GM12875 (cell line): ENCODE measurements at regions not wholly inside any gene's neighbourhood (a gene's known extent, or its start where the extent isn't known, plus 50 kb on each side); places are given as distances from the start of the nearest gene placed in this dataset.
"Not testable (repeated sequence)": the region's sequence is repeated elsewhere in the genome, so short reads cannot be mapped to it uniquely, and the experiment has no call there.

Source experiments
- H3K4me3 ChIP-seq: one replicate; pipeline ENCODE4 v1.5.1; 2011; ENCODE audit warnings: low read depth, low read length, control low read depth
- CTCF ChIP-seq: IDR thresholded peaks from 2 replicates; pipeline ENCODE4 v1.5.1; 2011; ENCODE audit warnings: low read depth, mild to moderate bottlenecking, control low read depth, inconsistent platforms, low read length, moderate library complexity, borderline replicate concordance; ENCODE audit not compliant: insufficient read depth

DNA sequence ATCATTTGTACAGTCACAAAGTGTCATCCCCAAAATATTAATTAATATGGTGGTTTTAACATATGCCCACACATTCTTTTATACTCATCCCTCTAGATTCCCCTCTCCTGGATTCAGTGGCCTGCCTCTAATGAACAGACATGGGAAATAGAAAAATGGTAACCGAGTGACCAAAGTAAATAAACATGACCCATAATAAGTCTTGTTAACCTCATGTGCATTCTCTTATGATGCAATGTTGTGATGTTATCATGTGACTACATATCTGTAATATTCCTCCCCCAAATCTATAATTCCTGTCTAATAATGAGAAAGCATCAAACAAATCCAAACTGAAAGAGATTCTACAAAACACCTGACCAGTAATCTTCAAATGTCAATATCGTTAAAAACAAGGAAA, 164.5 kb upstream of the PRSS1 start:
- H3K4me3 ChIP-seq, result no peak overlapping the region
- no peak for TF ChIP-seq CTCF

DNA sequence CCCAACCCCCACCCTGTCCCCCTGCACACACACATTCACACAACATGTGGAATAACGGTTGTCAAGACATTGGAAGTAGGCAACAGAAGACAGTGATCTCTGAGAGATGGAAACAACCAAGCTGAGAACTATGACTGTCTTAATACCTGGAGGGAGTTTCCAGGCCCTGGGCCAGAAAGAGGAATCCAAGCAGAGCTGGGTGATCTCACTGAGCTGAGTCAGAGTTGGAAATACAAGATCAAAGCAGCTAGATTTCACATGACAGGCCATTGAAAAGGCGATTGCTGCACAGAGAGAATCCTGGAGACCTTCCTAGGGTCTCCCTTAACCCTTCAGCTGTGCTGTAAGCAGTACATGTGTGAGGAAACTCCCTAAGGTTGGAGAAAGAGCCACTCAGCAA, 165.8 kb upstream of the PRSS1 start:
- no peak overlapping the region for H3K4me3 ChIP-seq
- TF ChIP-seq CTCF, result no peak

DNA sequence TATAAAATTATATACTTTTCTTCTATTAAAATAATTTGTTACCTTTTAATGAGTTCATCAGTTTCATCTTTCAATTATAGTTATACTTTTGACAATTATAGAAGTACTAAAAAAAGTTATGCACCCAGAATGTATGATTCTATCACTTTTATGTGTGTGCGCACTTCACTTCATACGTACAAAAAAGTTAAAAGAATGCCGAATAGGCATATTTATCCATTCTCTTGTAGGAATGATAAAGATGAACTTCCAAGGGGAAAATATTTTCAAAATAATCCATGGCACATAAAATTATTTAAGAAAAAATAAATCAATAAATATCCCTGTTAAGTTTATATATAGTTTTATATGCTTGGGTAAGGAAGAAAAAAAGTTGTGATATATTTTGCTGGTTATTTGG, 166.9 kb upstream of the PRSS1 start:
- TF ChIP-seq CTCF, result no peak
- no peak overlapping the region for H3K4me3 ChIP-seq

DNA sequence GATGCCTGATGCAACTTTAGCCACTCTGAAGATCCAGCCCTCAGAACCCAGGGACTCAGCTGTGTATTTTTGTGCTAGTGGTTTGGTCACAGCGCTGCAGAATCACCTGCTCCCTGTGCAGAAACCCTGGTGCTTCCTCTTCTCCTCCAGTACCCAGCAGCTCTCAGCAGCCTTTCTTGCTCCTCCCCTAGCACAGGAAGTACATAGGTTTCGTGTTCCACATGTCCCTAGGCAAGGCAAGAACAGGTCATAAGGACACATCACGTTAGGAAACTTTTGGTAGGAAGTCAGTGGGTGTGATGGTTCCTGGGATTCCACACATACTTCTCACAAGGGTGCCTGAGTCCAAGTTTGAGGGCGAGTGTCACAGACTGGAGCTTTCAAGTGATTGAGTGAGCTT, 167.9 kb upstream of the PRSS1 start:
- no peak for TF ChIP-seq CTCF
- no peak overlapping the region for H3K4me3 ChIP-seq

- TF ChIP-seq CTCF, result no peak
- H3K4me3 ChIP-seq, result no peak overlapping the region
These were observed 169.3 kb upstream of the PRSS1 start for GRCh38 chr7:142579946-142580345.

DNA sequence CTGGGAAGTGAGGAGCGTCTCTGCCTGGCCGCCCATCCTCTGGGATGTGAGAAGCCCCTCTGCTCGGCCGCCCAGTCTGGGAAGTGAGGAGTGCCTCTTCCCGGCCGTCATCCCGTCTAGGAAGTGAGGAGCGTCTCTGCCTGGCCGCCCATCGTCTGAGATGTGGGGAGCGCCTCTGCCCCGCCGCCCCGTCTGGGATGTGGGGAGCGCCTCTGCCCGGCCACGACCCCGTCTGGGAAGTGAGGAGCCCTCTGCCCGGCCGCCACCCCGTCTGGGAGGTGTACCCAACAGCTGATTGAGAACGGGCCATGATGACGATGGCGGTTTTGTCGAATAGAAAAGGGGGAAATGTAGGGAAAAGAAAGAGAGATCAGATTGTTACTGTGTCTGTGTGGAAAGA, 173.9 kb upstream of the PRSS1 start:
- H3K4me3 ChIP-seq, result not testable (repeated sequence)

GRCh38 chr7:142571581-142571980, 177.7 kb upstream of the PRSS1 start:
- no peak for TF ChIP-seq CTCF
- H3K4me3 ChIP-seq, result no peak overlapping the region

DNA sequence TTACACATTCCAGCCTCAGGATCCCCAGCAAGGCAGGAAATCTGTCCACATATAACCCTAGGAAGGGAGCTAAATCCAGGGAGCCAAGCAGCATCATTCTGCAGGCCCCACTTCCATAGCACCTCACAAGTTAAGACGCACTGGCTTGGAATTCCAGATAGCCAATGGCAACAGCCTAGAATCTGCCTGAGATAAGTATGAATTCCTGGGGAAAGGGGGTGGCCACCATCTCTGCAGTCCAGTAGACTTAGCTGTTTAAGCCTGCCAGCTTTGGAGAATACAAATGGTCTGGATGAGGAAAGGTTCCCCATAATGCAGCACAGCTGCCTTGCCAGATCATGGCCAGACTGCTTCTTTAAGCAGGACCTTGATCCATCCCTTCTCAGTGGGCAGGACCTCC, 179.4 kb upstream of the PRSS1 start:
- TF ChIP-seq CTCF, result no peak
- H3K4me3 ChIP-seq, result no peak overlapping the region
